Mucosa of descending colon (tissue), 3 donors: ENCODE measurements at regions not wholly inside any gene's neighbourhood (a gene's known extent, or its start where the extent isn't known, plus 50 kb on each side); places are given as distances from the start of the nearest gene placed in this dataset.

Source experiments
- ATAC-seq: fragments of 200-7000 bp; cut with Tn5 transposase; one replicate; pipeline ENCODE4 v1.9.1; 2020; ENCODE audit warnings: mild to moderate bottlenecking, moderate library complexity
- DNase-seq, 3 donors: peaks; one replicate each; pipeline ENCODE4 v3.0.0-alpha.2; 2020
- H3K36me3 ChIP-seq: fragments of 200-600 bp; one replicate; pipeline ENCODE4 v1.8.0; 2021; ENCODE audit warnings: low read depth, mild to moderate bottlenecking
- H3K4me1 ChIP-seq: fragments of 200-600 bp; one replicate; pipeline ENCODE4 v1.8.0; 2021; ENCODE audit warnings: low read depth, mild to moderate bottlenecking
- H3K4me3 ChIP-seq: fragments of 200-600 bp; one replicate; pipeline ENCODE4 v1.8.0; 2021; ENCODE audit warnings: mild to moderate bottlenecking
- H3K9me3 ChIP-seq: fragments of 200-600 bp; one replicate; pipeline ENCODE4 v1.8.0; 2021; ENCODE audit warnings: mild to moderate bottlenecking
- CTCF ChIP-seq: fragments of 200-600 bp; IDR thresholded peaks from one replicate; pipeline ENCODE4 v1.8.0; 2022; ENCODE audit warnings: antibody characterized with exemption, mild to moderate bottlenecking
- intact Hi-C, 2 donors: fragments of 100-400 bp; cut with DNase I in 1 of 2; cut with micrococcal nuclease in 1 of 2; formaldehyde crosslinking; loops; one replicate each; pipeline versions ENCODE4 v1.11.0 to v1.11.1; 2022; cut with DNase I, micrococcal nuclease
- donor health status: DM: no; HTN: no; CAD: no; lungs with moderate emphysema.
- donor health status: DM: no; HTN: no; CAD: no.
- donor health status: DM: no; HTN: yes; CAD: no.

- Histone ChIP-seq H3K4me1 (peaks cover 3% of the 10 kb centered on the region), H3K9me3 (no peaks in the 10 kb centered on the region), H3K4me3 (no peak overlapping the region), H3K36me3 (no peaks in the 10 kb centered on the region)
- no peak for DNase-seq
- intact Hi-C loops, result loop anchor here in 1 of 2 donors (5.0 to 10.0 kb wide), 2 partner anchors 280 to 307 kb away; no protein-coding TSS in a partner anchor
- ATAC-seq, result no peak
- TF ChIP-seq CTCF, result no peak
Observed at GRCh38 chr18:54675076-54675475, 84.0 kb downstream of the DYNAP start.

- peak in 1 of 3 donors; percentile 58 for DNase-seq
- H3K4me1 ChIP-seq, result no peaks in the 10 kb centered on the region
Observed at GRCh38 chr18:54679318-54680149, 88.5 kb downstream of the DYNAP start.

GRCh38 chr18:54684784-54685183, 93.7 kb downstream of the DYNAP start:
- Histone ChIP-seq H3K4me3 (no peak overlapping the region), H3K4me1 (no peaks in the 10 kb centered on the region), H3K9me3 (no peaks in the 10 kb centered on the region), H3K36me3 (no peaks in the 10 kb centered on the region)
- no peak for TF ChIP-seq CTCF
- DNase-seq (no peak), ATAC-seq (no peak)
- intact Hi-C loops, result loop anchor here in 1 of 2 donors (10.0 kb wide), 1 partner anchor 300 kb away; no protein-coding TSS in a partner anchor

More at GRCh38 chr18:54679318-54680149, 88.5 kb downstream of the DYNAP start:
- Histone ChIP-seq H3K4me3 (no peak overlapping the region), H3K36me3 (no peaks in the 10 kb centered on the region), H3K9me3 (no peaks in the 10 kb centered on the region)
- no peak for TF ChIP-seq CTCF
- ATAC-seq, result peak; percentile 73
- intact Hi-C loops, result loop anchor here (5.0 to 10.0 kb wide), 3 partner anchors 285 to 305 kb away; no protein-coding TSS in a partner anchor

GRCh38 chr18:54689319-54689718, 98.3 kb downstream of the DYNAP start:
- DNase-seq (no peak), ATAC-seq (no peak)
- TF ChIP-seq CTCF, result no peak
- intact Hi-C loops, result loop anchor here in 1 of 2 donors (10.0 kb wide), 1 partner anchor 295 kb away; no protein-coding TSS in a partner anchor
- H3K4me3 ChIP-seq, result no peak overlapping the region
- no peaks in the 10 kb centered on the region for H3K36me3 ChIP-seq
- no peaks in the 10 kb centered on the region for H3K4me1 ChIP-seq
- H3K9me3 ChIP-seq, result no peaks in the 10 kb centered on the region

- Histone ChIP-seq H3K36me3 (no peaks in the 10 kb centered on the region), H3K4me3 (no peak overlapping the region), H3K4me1 (no peaks in the 10 kb centered on the region), H3K9me3 (no peaks in the 10 kb centered on the region)
- DNase-seq, result no peak
- no peak for ATAC-seq
- intact Hi-C loops, result no loop called here
- no peak for TF ChIP-seq CTCF
Observed at GRCh38 chr18:54690198-54690597, 99.2 kb downstream of the DYNAP start.
